ENCODE measurements at regions not wholly inside any gene's neighbourhood (a gene's known extent, or its start where the extent isn't known, plus 50 kb on each side); places are given as distances from the start of the nearest gene placed in this dataset.

DNA sequence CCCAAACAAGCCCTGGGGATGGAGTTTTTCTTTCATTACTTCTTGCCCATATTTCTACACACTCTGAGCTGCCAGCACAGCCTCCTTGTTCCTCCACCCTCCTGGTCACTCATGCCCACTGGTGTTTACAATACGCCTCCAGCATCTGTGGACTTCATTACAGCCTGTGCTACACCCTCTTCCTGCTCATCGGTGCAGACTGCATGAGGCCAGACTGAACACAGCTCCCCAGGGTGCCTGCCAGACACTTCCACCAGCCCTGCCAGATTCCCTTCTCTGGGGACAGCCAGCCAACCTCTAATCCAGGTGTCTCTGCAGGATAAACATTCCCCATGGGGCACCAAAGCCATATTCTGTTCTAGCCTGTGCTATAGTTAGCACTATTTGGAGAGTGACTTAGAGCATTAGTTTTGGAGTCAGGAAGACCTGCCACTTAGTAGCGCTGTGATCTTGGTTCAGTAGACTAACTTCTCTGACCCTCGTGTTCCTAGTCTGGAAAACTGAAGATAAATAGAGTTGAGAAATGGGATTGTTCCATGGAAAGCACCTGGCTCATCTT is 163.8 kb upstream of the KLF4 start:
- peaks cover 11% of the 10 kb centered on the region for H3K9me3 Mint-ChIP-seq
- TF ChIP-seq EZH2phosphoT487 (IDR thresholded peaks at IDR 0.05; ENCODE audit: unreplicated experiment) (no peak), NANOG (IDR thresholded peaks at IDR 0.05; ENCODE audit: borderline replicate concordance) (no peak), POLR2AphosphoS5 (IDR thresholded peaks at IDR 0.05; ENCODE audit: low read depth) (no peak), JUNB (IDR thresholded peaks at IDR 0.05; ENCODE audit: unreplicated experiment) (no peak), EZH2 (IDR thresholded peaks at IDR 0.05; ENCODE audit: low read depth, unreplicated experiment) (no peak), CREB1 (CRISPR knock-in tag; IDR thresholded peaks at IDR 0.05; ENCODE audit: low read depth) (no peak), STAT1 (IDR thresholded peaks at IDR 0.05; ENCODE audit: unreplicated experiment) (no peak), ZNF114 (CRISPR knock-in tag; IDR thresholded peaks at IDR 0.05) (no peak), ZNF331 (CRISPR knock-in tag; IDR thresholded peaks at IDR 0.05; ENCODE audit: low read depth) (no peak)
- TF ChIP-seq, protein P1, sequence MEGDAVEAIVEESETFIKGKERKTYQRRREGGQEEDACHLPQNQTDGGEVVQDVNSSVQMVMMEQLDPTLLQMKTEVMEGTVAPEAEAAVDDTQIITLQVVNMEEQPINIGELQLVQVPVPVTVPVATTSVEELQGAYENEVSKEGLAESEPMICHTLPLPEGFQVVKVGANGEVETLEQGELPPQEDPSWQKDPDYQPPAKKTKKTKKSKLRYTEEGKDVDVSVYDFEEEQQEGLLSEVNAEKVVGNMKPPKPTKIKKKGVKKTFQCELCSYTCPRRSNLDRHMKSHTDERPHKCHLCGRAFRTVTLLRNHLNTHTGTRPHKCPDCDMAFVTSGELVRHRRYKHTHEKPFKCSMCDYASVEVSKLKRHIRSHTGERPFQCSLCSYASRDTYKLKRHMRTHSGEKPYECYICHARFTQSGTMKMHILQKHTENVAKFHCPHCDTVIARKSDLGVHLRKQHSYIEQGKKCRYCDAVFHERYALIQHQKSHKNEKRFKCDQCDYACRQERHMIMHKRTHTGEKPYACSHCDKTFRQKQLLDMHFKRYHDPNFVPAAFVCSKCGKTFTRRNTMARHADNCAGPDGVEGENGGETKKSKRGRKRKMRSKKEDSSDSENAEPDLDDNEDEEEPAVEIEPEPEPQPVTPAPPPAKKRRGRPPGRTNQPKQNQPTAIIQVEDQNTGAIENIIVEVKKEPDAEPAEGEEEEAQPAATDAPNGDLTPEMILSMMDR (conservative IDR thresholded peaks at IDR 0.05; ENCODE audit: low read depth in 2 of 2): no peak
- TF ChIP-seq, protein P2, sequence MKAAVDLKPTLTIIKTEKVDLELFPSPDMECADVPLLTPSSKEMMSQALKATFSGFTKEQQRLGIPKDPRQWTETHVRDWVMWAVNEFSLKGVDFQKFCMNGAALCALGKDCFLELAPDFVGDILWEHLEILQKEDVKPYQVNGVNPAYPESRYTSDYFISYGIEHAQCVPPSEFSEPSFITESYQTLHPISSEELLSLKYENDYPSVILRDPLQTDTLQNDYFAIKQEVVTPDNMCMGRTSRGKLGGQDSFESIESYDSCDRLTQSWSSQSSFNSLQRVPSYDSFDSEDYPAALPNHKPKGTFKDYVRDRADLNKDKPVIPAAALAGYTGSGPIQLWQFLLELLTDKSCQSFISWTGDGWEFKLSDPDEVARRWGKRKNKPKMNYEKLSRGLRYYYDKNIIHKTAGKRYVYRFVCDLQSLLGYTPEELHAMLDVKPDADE (IDR thresholded peaks at IDR 0.05): no peak
- TF ChIP-seq, protein P3, sequence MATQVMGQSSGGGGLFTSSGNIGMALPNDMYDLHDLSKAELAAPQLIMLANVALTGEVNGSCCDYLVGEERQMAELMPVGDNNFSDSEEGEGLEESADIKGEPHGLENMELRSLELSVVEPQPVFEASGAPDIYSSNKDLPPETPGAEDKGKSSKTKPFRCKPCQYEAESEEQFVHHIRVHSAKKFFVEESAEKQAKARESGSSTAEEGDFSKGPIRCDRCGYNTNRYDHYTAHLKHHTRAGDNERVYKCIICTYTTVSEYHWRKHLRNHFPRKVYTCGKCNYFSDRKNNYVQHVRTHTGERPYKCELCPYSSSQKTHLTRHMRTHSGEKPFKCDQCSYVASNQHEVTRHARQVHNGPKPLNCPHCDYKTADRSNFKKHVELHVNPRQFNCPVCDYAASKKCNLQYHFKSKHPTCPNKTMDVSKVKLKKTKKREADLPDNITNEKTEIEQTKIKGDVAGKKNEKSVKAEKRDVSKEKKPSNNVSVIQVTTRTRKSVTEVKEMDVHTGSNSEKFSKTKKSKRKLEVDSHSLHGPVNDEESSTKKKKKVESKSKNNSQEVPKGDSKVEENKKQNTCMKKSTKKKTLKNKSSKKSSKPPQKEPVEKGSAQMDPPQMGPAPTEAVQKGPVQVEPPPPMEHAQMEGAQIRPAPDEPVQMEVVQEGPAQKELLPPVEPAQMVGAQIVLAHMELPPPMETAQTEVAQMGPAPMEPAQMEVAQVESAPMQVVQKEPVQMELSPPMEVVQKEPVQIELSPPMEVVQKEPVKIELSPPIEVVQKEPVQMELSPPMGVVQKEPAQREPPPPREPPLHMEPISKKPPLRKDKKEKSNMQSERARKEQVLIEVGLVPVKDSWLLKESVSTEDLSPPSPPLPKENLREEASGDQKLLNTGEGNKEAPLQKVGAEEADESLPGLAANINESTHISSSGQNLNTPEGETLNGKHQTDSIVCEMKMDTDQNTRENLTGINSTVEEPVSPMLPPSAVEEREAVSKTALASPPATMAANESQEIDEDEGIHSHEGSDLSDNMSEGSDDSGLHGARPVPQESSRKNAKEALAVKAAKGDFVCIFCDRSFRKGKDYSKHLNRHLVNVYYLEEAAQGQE (IDR thresholded peaks at IDR 0.05; ENCODE audit: unreplicated experiment): no peak
- TF ChIP-seq, protein P4, sequence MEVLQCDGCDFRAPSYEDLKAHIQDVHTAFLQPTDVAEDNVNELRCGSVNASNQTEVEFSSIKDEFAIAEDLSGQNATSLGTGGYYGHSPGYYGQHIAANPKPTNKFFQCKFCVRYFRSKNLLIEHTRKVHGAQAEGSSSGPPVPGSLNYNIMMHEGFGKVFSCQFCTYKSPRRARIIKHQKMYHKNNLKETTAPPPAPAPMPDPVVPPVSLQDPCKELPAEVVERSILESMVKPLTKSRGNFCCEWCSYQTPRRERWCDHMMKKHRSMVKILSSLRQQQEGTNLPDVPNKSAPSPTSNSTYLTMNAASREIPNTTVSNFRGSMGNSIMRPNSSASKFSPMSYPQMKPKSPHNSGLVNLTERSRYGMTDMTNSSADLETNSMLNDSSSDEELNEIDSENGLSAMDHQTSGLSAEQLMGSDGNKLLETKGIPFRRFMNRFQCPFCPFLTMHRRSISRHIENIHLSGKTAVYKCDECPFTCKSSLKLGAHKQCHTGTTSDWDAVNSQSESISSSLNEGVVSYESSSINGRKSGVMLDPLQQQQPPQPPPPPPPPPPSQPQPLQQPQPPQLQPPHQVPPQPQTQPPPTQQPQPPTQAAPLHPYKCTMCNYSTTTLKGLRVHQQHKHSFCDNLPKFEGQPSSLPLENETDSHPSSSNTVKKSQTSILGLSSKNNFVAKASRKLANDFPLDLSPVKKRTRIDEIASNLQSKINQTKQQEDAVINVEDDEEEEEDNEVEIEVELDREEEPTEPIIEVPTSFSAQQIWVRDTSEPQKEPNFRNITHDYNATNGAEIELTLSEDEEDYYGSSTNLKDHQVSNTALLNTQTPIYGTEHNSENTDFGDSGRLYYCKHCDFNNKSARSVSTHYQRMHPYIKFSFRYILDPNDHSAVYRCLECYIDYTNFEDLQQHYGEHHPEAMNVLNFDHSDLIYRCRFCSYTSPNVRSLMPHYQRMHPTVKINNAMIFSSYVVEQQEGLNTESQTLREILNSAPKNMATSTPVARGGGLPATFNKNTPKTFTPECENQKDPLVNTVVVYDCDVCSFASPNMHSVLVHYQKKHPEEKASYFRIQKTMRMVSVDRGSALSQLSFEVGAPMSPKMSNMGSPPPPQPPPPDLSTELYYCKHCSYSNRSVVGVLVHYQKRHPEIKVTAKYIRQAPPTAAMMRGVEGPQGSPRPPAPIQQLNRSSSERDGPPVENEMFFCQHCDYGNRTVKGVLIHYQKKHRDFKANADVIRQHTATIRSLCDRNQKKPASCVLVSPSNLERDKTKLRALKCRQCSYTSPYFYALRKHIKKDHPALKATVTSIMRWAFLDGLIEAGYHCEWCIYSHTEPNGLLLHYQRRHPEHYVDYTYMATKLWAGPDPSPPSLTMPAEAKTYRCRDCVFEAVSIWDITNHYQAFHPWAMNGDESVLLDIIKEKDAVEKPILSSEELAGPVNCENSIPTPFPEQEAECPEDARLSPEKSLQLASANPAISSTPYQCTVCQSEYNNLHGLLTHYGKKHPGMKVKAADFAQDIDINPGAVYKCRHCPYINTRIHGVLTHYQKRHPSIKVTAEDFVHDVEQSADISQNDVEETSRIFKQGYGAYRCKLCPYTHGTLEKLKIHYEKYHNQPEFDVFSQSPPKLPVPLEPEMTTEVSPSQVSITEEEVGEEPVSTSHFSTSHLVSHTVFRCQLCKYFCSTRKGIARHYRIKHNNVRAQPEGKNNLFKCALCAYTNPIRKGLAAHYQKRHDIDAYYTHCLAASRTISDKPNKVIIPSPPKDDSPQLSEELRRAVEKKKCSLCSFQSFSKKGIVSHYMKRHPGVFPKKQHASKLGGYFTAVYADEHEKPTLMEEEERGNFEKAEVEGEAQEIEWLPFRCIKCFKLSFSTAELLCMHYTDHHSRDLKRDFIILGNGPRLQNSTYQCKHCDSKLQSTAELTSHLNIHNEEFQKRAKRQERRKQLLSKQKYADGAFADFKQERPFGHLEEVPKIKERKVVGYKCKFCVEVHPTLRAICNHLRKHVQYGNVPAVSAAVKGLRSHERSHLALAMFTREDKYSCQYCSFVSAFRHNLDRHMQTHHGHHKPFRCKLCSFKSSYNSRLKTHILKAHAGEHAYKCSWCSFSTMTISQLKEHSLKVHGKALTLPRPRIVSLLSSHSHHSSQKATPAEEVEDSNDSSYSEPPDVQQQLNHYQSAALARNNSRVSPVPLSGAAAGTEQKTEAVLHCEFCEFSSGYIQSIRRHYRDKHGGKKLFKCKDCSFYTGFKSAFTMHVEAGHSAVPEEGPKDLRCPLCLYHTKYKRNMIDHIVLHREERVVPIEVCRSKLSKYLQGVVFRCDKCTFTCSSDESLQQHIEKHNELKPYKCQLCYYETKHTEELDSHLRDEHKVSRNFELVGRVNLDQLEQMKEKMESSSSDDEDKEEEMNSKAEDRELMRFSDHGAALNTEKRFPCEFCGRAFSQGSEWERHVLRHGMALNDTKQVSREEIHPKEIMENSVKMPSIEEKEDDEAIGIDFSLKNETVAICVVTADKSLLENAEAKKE (CRISPR knock-in tag; IDR thresholded peaks at IDR 0.05): no peak
- Histone ChIP-seq H3K9me2 (ENCODE audit: insufficient read depth) (peaks cover 2% of the 10 kb centered on the region; the same call in 1 of the 2 replicates), H3K27me3 (ENCODE audit: insufficient read depth) (no peaks in the 10 kb centered on the region), H3F3A (replicated peaks; ENCODE audit: low read depth) (no peaks in the 10 kb centered on the region), H4K20me1 (replicated peaks; ENCODE audit: insufficient read depth) (no peaks in the 10 kb centered on the region), H3K4me2 (no peak overlapping the region), H2AFZ (no peak overlapping the region), H3K36me3 (ENCODE audit: insufficient read depth) (no peaks in the 10 kb centered on the region), H3K4me1 (ENCODE audit: insufficient read depth) (no peaks in the 10 kb centered on the region), H3K27ac (ENCODE audit: low read depth) (no peak overlapping the region), H3K4me3 (no peak overlapping the region), H3K79me2 (replicated peaks; ENCODE audit: insufficient read depth) (no peaks in the 10 kb centered on the region)
- ATAC-seq (no peak), DNase-seq (ENCODE audit: low spot score) (no peak)
- peaks cover 7% of the 10 kb centered on the region; the same call in 1 of the 3 replicates for H3K36me3 Mint-ChIP-seq (ENCODE audit: low read depth)
- H3K27me3 Mint-ChIP-seq (ENCODE audit: insufficient read depth, low read depth, poor library complexity): no peaks in the 10 kb centered on the region
- no peak overlapping the region for H3K27ac Mint-ChIP-seq
- no peak overlapping the region for H3K4me3 Mint-ChIP-seq
- peaks cover 6% of the 10 kb centered on the region; the same call in 1 of the 3 replicates for H3K4me1 Mint-ChIP-seq

Measured in GM23338 (cell line).